GM23338 (cell line): ENCODE measurements at regions not wholly inside any gene's neighbourhood (a gene's known extent, or its start where the extent isn't known, plus 50 kb on each side); places are given as distances from the start of the nearest gene placed in this dataset.

ENCODE experiments used
- ATAC-seq: fragments of 200-7000 bp; cut with Tn5 transposase; 3 replicates; pipeline ENCODE4 v1.9.1; 2020
- DNase-seq: peaks from one replicate; pipeline ENCODE4 v3.0.0-alpha.2; 2015; ENCODE audit warnings: low spot score
- H2AFZ ChIP-seq: fragments of 200-600 bp; sonication (generic); 2 replicates; pipeline ENCODE4 v1.8.0; 2016; ENCODE audit warnings: antibody characterized with exemption, mild to moderate bottlenecking, moderate library complexity
- H3F3A ChIP-seq: fragments of 200-600 bp; sonication (generic); replicated peaks from 2 replicates; pipeline ENCODE4 v1.8.0; 2017; ENCODE audit warnings: antibody characterized with exemption, mixed run types, low read depth
- H3K27ac ChIP-seq: fragments of 200-600 bp; sonication (generic); 2 replicates; pipeline ENCODE4 v1.6.1; 2016; ENCODE audit warnings: low read depth
- H3K27me3 ChIP-seq: fragments of 200-600 bp; sonication (generic); 2 replicates; pipeline ENCODE4 v1.8.0; 2016; ENCODE audit warnings: mild to moderate bottlenecking, mixed run types, moderate library complexity; ENCODE audit not compliant: insufficient read depth
- H3K36me3 ChIP-seq: fragments of 200-600 bp; sonication (generic); 2 replicates; pipeline ENCODE4 v1.8.0; 2016; ENCODE audit warnings: mild to moderate bottlenecking; ENCODE audit not compliant: insufficient read depth
- H3K4me1 ChIP-seq: fragments of 200-600 bp; sonication (generic); 2 replicates; pipeline ENCODE4 v1.8.0; 2016; ENCODE audit warnings: mild to moderate bottlenecking, moderate library complexity; ENCODE audit not compliant: insufficient read depth
- H3K4me2 ChIP-seq: fragments of 200-600 bp; sonication (generic); 2 replicates; pipeline ENCODE4 v1.7.1; 2017; ENCODE audit warnings: mixed run types
- H3K4me3 ChIP-seq: fragments of 200-600 bp; sonication (generic); 2 replicates; pipeline ENCODE4 v1.6.1; 2016; ENCODE audit warnings: mixed run types
- H3K79me2 ChIP-seq: fragments of 200-600 bp; sonication (generic); replicated peaks from 2 replicates; pipeline ENCODE4 v1.8.0; 2017; ENCODE audit warnings: mild to moderate bottlenecking; ENCODE audit not compliant: insufficient read depth
- H3K9me2 ChIP-seq: fragments of 200-600 bp; sonication (generic); 2 replicates; pipeline ENCODE4 v1.8.0; 2017; ENCODE audit not compliant: insufficient read depth
- H4K20me1 ChIP-seq: fragments of 200-600 bp; sonication (generic); replicated peaks from 2 replicates; pipeline ENCODE4 v1.8.0; 2017; ENCODE audit warnings: mild to moderate bottlenecking; ENCODE audit not compliant: insufficient read depth
- H3K27ac Mint-ChIP-seq: 2 replicates; pipeline ENCODE4 v1.8.0; 2020; ENCODE audit warnings: inconsistent platforms, mild to moderate bottlenecking, moderate library complexity, mixed read lengths
- H3K27me3 Mint-ChIP-seq: 3 replicates; pipeline ENCODE4 v1.8.0; 2022; ENCODE audit warnings: low read depth, mild to moderate bottlenecking, moderate library complexity, mixed read lengths, inconsistent platforms; ENCODE audit not compliant: insufficient read depth, poor library complexity
- H3K36me3 Mint-ChIP-seq: 3 replicates; pipeline ENCODE4 v1.8.0; 2021; ENCODE audit warnings: low read depth, mild to moderate bottlenecking, inconsistent platforms, moderate library complexity, mixed read lengths
- H3K4me1 Mint-ChIP-seq: 3 replicates; pipeline ENCODE4 v1.8.0; 2020; ENCODE audit warnings: mild to moderate bottlenecking, inconsistent platforms, mixed read lengths
- H3K4me3 Mint-ChIP-seq: 3 replicates; pipeline ENCODE4 v1.8.0; 2021; ENCODE audit warnings: moderate library complexity, mild to moderate bottlenecking, inconsistent platforms, mixed read lengths
- H3K9me3 Mint-ChIP-seq: 3 replicates; pipeline ENCODE4 v1.8.0; 2020; ENCODE audit warnings: moderate library complexity, mild to moderate bottlenecking, inconsistent platforms, mixed read lengths
- CREB1 ChIP-seq: fragments of 250-450 bp; sonication (Bioruptor Pico); IDR thresholded peaks from 2 replicates; pipeline ENCODE4 v1.5.0; 2020; ENCODE audit warnings: low read depth, mild to moderate bottlenecking, moderate library complexity
- EZH2phosphoT487 ChIP-seq: fragments of 200-600 bp; sonication (generic); IDR thresholded peaks from one replicate; pipeline ENCODE4 v1.8.1; 2018; ENCODE audit warnings: antibody characterized with exemption; ENCODE audit not compliant: unreplicated experiment
- JUNB ChIP-seq: IDR thresholded peaks from one replicate; pipeline ENCODE4 v1.6.1; 2016; ENCODE audit warnings: antibody characterized with exemption; ENCODE audit not compliant: unreplicated experiment
- NANOG ChIP-seq: IDR thresholded peaks from 2 replicates; pipeline ENCODE4 v1.6.1; 2016; ENCODE audit warnings: antibody characterized with exemption, borderline replicate concordance
- STAT1 ChIP-seq: IDR thresholded peaks from one replicate; pipeline ENCODE4 v1.6.1; 2016; ENCODE audit warnings: antibody characterized with exemption; ENCODE audit not compliant: unreplicated experiment
- ZNF114 ChIP-seq: fragments of 250-450 bp; sonication (Bioruptor Pico); IDR thresholded peaks from 2 replicates; pipeline ENCODE4 v1.5.0; 2020; ENCODE audit warnings: mild to moderate bottlenecking, moderate library complexity
- ZNF331 ChIP-seq: fragments of 250-450 bp; sonication (Bioruptor Pico); IDR thresholded peaks from 2 replicates; pipeline ENCODE4 v1.5.0; 2020; ENCODE audit warnings: low read depth, mild to moderate bottlenecking, moderate library complexity
- TF ChIP-seq, protein P1 (sequence below): IDR thresholded peaks from one replicate; pipeline ENCODE4 v1.6.1; 2018; ENCODE audit warnings: antibody characterized with exemption; ENCODE audit not compliant: unreplicated experiment
- TF ChIP-seq, protein P2 (sequence below), 2 experiments: fragments of 200-600 bp in 1 of 2; sonication (generic) in 1 of 2; conservative IDR thresholded peaks; 2 replicates each; pipeline versions ENCODE4 v1.5.1 to v1.6.1; 2016 to 2017; ENCODE audit warnings: antibody characterized with exemption in 2 of 2, low read depth in 2 of 2, mild to moderate bottlenecking in 2 of 2, moderate library complexity in 1 of 2
- TF ChIP-seq, protein P3 (sequence below): IDR thresholded peaks from 2 replicates; pipeline ENCODE4 v1.6.1; 2016; ENCODE audit warnings: antibody characterized with exemption

DNA sequence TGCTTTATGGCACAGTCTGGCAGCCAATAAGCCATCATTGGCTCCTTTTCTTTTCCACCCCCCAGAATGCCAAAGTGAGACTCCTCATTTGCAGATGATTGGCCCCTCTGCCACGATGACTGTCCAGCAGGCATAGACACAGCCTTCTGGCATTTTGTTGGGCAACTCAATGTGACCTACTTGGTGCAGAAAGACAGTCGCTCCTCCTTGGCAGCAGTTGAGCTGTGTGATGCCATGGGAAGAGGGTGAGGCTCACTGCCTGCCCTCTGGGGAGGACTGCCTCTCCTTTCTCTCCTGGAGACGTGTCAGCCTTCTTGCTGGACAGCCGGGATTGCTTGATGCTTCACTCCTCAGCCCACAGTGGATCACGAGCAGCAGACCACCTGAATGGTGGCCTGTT, 264.9 kb downstream of the C12orf75 start (continued):
- no peak for TF ChIP-seq CREB1 (CRISPR knock-in tag)
- TF ChIP-seq EZH2phosphoT487, result no peak
- TF ChIP-seq NANOG, result no peak
- TF ChIP-seq JUNB, result no peak
- no peak for TF ChIP-seq STAT1
- TF ChIP-seq, protein P1, sequence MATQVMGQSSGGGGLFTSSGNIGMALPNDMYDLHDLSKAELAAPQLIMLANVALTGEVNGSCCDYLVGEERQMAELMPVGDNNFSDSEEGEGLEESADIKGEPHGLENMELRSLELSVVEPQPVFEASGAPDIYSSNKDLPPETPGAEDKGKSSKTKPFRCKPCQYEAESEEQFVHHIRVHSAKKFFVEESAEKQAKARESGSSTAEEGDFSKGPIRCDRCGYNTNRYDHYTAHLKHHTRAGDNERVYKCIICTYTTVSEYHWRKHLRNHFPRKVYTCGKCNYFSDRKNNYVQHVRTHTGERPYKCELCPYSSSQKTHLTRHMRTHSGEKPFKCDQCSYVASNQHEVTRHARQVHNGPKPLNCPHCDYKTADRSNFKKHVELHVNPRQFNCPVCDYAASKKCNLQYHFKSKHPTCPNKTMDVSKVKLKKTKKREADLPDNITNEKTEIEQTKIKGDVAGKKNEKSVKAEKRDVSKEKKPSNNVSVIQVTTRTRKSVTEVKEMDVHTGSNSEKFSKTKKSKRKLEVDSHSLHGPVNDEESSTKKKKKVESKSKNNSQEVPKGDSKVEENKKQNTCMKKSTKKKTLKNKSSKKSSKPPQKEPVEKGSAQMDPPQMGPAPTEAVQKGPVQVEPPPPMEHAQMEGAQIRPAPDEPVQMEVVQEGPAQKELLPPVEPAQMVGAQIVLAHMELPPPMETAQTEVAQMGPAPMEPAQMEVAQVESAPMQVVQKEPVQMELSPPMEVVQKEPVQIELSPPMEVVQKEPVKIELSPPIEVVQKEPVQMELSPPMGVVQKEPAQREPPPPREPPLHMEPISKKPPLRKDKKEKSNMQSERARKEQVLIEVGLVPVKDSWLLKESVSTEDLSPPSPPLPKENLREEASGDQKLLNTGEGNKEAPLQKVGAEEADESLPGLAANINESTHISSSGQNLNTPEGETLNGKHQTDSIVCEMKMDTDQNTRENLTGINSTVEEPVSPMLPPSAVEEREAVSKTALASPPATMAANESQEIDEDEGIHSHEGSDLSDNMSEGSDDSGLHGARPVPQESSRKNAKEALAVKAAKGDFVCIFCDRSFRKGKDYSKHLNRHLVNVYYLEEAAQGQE, result no peak
- no peak for TF ChIP-seq ZNF331 (CRISPR knock-in tag)

DNA sequence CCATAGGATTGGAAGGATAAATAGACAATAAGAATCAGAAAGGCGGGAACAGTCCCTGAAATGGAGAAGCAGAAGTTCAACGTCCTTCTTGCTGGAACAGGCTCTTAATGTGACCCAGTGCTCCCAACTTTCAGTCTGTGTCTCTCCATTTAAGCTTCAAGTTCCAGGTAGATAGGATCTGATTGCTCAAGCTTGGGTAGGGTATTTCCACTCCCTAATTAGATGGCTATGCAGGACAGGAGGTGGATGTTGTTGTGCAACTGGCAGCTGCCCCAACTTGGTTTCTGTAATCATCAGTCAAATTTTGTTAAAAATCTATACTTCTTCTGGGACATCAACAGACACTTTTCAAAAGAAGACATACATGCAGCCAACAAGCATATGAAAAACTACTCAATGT, 266.2 kb downstream of the C12orf75 start:
- no peak for ATAC-seq
- no peaks in the 10 kb centered on the region for H3F3A ChIP-seq
- peaks cover 9% of the 10 kb centered on the region for H3K4me1 Mint-ChIP-seq
- no peak overlapping the region for H3K27ac Mint-ChIP-seq
- H3K27ac ChIP-seq, result no peak overlapping the region
- no peaks in the 10 kb centered on the region for H3K4me1 ChIP-seq
- no peaks in the 10 kb centered on the region for H3K79me2 ChIP-seq
- H3K4me2 ChIP-seq, result no peak overlapping the region
- no peak overlapping the region for H2AFZ ChIP-seq
- H4K20me1 ChIP-seq, result no peaks in the 10 kb centered on the region
- H3K4me3 ChIP-seq, result no peak overlapping the region
- no peak for DNase-seq
- H3K36me3 ChIP-seq, result no peaks in the 10 kb centered on the region
- H3K36me3 Mint-ChIP-seq, result no peaks in the 10 kb centered on the region
- H3K9me3 Mint-ChIP-seq, result no peaks in the 10 kb centered on the region; the same call in 2 of the 3 replicates
- no peaks in the 10 kb centered on the region for H3K27me3 ChIP-seq
- no peak overlapping the region for H3K4me3 Mint-ChIP-seq
- peaks cover 12% of the 10 kb centered on the region; the same call in 1 of the 2 replicates for H3K9me2 ChIP-seq
- H3K27me3 Mint-ChIP-seq, result peaks cover 6% of the 10 kb centered on the region
- TF ChIP-seq STAT1 (no peak), JUNB (no peak), NANOG (no peak), ZNF114 (CRISPR knock-in tag) (no peak), EZH2phosphoT487 (no peak)
- TF ChIP-seq, protein P1, result no peak
- TF ChIP-seq, protein P2, sequence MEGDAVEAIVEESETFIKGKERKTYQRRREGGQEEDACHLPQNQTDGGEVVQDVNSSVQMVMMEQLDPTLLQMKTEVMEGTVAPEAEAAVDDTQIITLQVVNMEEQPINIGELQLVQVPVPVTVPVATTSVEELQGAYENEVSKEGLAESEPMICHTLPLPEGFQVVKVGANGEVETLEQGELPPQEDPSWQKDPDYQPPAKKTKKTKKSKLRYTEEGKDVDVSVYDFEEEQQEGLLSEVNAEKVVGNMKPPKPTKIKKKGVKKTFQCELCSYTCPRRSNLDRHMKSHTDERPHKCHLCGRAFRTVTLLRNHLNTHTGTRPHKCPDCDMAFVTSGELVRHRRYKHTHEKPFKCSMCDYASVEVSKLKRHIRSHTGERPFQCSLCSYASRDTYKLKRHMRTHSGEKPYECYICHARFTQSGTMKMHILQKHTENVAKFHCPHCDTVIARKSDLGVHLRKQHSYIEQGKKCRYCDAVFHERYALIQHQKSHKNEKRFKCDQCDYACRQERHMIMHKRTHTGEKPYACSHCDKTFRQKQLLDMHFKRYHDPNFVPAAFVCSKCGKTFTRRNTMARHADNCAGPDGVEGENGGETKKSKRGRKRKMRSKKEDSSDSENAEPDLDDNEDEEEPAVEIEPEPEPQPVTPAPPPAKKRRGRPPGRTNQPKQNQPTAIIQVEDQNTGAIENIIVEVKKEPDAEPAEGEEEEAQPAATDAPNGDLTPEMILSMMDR (conservative IDR thresholded peaks at IDR 0.05; ENCODE audit: low read depth in 2 of 2), result no peak
- TF ChIP-seq, protein P3, sequence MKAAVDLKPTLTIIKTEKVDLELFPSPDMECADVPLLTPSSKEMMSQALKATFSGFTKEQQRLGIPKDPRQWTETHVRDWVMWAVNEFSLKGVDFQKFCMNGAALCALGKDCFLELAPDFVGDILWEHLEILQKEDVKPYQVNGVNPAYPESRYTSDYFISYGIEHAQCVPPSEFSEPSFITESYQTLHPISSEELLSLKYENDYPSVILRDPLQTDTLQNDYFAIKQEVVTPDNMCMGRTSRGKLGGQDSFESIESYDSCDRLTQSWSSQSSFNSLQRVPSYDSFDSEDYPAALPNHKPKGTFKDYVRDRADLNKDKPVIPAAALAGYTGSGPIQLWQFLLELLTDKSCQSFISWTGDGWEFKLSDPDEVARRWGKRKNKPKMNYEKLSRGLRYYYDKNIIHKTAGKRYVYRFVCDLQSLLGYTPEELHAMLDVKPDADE, result no peak
